Ureter (tissue), 1 donor: ENCODE measurements at regions not wholly inside any gene's neighbourhood (a gene's known extent, or its start where the extent isn't known, plus 50 kb on each side); places are given as distances from the start of the nearest gene placed in this dataset.
A peak's percentile ranks its signal among the peaks of the same experiment; 100 is the strongest.
"Not testable (repeated sequence)": the region's sequence is repeated elsewhere in the genome, so short reads cannot be mapped to it uniquely, and the experiment has no call there.

Experiments
- DNase-seq: peaks from one replicate; pipeline ENCODE4 v3.0.0-alpha.2; 2020; ENCODE audit warnings: low spot score
- donor health status: DM: yes; HTN: yes; CAD: no.

DNA sequence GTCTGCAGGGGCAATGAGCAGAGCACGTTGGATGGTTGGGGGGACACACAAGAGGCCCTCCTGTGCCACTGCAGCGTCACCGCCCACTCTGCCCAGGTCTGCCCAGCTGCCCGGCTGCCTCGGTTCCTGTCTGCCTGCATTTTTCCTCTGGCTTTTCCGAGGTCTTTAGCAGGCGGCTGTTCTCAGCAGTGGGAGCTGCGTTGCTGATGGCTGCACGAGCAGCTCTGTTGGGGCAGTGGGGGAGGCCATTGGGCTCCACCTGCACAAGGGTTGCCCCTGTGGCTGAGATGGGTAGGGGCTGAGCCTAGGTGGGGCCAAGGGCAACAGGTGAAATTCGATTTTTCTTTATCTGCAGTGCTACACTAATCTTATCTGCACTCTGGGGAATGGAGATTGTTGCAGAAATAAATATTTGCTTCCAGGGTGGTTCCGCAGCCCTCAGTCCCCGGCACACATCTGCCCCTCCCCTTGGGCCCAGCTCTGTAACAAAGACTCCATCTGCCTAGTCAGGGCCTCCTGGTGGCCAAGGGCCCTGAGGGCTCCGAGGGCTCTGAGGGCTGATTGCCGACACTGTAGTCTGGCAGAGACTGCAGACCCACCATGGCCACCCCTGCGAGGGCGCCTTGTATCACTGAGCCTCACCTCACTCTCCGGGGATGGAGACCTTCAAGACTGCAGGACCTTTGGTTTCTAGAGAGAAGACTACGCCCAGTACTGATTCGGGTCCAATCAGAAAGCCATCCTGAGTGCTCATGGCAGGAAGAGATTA is 141.7 kb upstream of the SHH start:
- DNase-seq: peak; percentile 50

DNA sequence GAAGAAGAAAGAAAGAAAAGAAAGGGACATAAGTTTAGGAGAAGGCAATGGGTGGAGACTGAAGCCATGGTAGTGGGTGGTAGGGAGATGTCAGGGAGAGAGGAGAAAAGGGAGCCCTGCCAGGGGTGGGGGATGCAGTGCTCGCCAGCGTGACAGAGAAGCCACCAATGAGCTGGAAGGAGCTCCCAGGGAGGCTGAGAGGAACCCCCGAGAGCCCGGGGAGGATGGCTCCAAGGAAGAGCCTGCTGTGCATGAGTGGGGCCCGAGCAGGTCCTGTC is 141.2 kb upstream of the SHH start:
- no peak for DNase-seq

DNA sequence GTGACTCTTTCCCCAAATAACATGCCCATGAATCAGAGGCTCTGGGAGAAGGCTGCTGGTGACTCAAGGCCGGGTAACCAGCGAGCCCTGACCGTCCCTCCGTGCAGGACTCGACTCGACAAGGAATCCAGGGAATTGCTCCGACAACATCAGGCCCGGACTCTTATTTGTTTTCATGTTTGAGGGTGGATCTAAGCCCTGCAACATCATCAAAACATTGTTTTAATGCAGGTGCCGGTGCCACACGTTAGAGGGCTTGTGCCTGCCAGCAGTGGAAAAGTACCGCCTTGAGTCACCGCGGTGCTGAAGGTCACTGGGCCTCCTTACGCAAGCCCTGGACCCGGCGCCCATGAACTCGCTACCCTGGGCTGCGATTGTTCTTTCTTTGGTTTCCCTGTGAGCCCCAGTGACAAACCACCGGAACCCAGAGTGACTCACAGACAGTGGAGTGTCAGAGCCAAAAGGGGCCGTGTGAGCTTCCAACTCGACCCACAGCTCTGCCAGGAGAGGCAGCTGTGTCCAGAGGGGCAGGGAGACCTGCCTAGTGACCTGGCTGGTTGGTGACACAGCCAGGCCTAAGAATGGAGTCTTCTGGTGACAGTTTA is 139.4 kb upstream of the SHH start:
- DNase-seq: peak; percentile 87

DNA sequence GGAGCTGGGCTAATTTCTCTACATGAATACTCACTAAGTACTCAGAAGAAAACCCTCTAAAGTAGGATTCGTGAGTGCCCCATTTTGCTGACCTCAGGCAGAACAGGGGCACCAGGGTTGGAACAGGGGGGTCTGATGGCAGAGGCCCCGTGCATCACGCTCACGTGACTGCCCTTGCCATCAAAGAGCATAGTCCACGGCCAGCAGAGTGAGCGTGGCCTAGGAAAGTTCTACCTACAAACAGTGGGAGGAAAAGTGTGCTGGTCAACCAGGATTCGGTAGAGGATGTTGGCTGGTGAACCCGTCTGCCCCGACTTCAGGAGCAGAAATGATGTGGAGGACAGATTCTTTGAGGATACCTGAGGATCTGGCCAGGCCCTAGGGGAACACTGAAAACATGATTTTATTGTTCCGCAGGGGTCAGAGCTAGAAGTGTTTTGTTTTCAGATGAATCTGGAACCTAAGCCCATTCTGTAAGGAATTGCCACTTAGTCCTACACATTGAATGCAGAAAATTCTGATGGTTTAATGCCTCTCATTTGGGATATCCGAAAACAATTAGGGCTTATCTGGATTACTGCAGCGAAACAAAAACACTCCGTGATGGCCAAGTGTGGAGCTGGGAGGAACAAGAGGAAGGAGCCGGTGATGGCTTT is 138.8 kb upstream of the SHH start:
- peak; percentile 27 for DNase-seq

DNA sequence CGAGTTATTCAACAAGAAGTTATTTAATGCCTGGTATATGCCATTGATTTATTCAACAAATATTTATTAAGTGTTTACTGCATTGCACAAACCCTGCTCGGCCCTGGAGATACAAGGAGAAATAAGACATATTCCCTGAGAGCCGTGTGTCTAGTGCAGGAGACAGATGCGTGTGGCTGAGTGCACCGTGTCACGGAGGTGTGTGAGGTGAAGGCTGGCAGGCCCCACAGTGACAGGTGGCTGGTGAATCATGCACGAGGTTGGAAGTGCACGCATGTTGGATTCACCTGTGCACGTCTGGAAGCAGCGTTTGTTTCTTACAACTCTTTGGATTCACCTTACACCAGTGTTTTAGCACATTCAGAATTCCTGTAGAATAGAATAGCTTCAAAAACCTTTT is 136.6 kb upstream of the SHH start:
- peak; percentile 29 for DNase-seq

DNA sequence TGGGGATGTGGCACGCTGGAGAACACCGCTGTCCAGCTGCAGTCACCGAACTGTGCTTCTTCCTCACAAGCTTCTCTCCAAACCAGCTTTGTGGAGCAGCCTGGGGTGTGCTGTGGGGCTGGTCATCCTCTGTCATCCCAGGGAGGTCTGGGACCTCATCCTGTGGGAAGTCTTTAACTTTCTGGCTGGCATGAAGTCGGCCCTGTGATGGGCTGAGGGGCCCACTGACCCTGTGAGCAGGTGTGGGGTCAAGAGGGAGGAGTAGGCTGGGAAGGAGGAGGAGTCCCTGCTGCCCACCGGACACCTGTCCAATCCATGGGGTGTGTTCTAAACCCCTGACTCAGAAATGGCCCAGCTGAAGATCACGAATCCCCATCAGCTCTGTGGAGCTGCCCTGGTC is 136.2 kb upstream of the SHH start:
- peak; percentile 35 for DNase-seq

DNA sequence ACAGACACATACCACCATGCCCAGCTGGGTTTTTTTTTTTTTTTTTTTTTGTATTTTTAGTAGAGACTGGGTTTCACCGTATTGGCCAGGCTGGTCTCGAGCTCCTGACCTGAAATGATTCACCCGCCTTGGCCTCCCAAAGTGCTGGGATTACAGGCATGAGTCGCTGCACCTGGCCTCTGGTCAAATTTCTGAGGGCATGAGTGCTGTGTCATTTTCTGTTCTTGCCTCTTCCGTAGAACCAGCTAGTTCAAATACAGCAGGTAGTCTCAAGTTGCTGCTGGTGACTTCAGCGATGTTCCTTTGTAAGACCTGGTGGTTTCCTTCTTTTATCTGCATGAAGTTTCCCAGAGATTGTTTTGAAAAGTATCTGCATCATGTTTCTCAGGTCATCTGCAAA is 134.8 kb upstream of the SHH start:
- DNase-seq: peak; percentile 29

DNA sequence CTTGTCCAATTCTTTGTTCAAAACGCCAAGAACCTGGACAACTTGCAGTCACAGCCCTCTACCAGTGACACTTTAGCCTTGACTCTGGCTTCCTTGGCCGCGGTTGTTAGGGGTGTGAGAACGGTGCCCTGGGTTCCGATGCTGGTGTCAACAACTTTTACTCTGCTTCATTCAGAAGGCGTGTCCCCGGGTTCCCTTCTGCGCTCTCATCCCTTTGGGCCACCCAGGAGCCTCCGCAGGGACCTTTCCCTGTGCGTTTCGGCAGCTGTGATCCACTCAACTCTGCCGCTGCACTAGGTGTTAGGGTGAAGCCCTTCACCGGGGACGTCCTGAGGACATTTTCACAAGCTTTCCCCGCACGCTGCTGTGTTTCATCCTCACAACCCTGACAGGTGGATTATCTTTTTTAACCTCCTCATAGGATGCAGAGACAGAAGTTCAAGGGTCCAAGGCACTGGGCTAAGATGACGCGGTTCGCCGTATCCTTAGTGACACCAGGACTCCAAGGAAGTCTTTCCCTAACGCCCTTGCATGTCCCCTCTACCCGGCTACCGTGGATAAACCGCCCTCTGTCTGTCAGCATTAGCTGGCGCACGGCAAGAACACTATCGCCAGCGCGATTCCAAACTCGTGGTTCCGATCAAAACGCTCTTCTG is 133.5 kb upstream of the SHH start:
- peak; percentile 30 for DNase-seq

DNA sequence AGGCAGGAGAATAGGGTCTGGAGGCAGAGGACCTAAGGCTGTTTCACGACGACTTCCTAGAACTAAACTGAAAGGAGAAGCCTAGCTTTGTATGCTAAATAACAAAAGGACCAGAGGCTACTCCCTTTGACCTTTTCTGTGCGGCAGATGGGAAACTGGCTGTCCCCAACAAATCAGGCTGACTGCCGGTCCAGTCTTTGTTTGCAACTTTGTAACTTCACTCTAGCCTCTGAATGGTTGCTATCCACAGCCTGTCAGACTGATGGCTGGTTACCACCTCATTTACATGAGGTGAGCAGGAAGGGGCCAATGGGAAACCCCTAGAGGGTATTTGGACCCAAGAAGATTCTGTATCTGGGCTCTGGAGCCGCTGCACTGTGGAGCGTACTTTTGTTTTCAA is 132.6 kb upstream of the SHH start:
- peak; percentile 29 for DNase-seq

DNA sequence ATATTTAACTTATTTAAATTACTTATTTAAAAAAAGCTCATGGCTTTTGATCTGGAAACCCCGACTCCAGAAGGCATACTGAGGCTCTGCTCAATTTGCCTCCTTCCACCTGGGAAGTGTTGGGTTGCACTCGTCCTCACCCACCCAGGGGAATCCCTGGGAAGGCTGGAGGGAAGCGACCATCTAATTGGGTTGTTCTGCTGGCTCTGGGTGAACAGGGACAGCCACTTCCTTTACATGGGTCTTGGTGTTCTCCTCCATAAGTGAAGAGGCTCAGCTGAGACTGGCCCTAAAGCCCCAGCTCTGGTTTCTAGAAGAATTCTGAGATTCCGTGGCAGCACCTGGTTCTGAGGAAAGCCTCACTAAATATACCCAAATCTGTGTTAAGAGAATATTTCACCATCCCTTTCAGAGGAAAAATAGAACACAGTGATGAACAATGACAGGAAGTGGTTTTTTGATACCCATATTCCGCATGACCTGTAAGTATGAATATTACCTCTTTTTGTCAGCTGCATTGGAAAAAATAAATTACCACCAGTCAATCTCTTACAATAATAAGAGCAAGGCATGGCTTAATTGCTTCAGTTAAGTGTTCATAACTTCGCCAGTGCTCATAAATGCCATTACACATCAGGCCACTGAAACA is 131.1 kb upstream of the SHH start:
- DNase-seq: peak; percentile 14

DNA sequence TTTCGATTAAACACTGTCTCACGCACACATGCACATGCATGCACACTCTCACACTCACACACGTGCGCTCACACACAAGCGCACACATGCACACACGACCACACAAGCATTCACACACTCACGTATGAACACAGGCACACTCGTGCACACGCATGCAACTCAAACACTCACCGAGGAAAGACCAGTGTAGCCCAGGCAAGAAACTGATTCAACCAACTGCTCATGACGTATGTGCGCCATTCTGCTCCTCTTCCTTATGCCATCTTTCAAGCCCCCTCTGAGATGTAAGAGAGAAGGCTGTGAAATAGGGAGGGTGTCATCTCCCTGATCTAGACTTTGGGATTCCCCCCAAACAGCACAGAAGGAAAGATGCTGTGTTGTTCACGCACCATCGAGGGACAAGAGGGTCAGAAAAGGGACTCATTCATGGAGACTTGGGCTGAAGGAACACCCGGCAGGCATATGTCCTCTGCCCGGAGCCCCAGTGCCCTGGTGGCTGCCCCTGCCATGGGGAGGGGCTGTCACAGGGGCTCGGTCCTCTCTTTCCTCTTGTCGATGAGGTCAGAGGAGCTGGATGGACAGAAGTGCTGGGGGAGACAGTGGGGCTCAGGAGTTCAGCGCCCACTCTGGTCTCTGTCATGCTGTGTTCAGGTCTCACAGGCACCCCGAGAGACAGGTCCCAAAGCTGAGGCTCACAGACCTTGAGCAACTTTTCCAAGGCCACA is 130.1 kb upstream of the SHH start:
- peak; percentile 34 for DNase-seq

DNA sequence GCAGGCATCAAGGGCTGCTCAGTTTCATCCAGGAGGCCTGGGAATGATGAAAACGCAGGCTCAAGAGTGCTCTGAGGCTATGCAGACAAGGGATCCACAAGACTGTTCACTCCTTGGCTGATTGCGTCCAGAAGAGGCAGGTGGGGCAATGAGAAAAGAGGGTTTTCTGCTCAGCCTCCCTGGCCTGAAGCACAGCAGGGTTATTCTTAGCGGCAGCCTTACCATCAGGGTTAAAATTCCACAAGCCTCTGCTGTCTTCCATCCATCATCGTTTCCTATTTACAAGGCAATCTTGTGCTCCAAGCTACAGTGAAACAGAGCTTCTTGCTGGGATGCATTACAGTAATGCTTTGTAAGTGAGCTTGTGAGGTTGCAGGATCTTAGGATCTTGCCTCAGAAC is 129.4 kb upstream of the SHH start:
- DNase-seq: peak; percentile 22

DNA sequence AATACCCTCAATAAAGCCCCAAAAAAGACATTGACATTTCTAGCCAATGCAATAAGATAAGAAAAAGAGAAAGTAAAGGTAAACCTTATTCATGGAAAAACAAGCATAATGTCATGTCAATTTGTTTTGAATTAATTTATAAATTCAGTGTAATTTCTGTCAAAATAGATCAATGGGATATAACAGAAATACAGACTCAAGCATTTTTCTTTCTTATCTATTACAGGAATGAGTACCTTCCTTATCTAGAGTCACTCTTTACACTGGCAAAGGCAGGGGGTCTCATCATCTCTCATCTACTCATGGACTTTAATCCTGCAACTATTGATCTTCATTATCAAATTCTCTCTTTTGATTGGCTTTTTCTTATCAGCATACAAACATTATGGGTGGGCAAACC is 127.1 kb upstream of the SHH start:
- no peak for DNase-seq

DNA sequence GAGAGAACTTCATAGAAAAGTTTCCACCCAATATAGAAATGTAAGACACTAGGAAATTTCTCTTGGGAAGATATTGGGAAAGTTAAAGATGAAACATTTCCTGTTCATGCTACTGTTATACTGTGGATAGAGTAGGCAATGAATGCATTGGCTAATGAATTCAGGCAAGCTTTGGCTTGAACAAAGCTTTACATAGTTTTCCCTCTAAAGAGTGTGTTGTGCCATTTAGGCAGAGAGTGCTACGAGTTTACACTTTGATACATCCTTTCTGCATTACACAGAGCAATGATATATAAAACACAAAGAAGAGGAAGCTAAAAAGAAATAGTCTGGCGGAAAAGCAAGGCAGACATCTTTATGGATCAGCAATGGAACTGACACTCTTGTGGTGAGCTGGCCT is 125.9 kb upstream of the SHH start:
- DNase-seq: no peak

DNA sequence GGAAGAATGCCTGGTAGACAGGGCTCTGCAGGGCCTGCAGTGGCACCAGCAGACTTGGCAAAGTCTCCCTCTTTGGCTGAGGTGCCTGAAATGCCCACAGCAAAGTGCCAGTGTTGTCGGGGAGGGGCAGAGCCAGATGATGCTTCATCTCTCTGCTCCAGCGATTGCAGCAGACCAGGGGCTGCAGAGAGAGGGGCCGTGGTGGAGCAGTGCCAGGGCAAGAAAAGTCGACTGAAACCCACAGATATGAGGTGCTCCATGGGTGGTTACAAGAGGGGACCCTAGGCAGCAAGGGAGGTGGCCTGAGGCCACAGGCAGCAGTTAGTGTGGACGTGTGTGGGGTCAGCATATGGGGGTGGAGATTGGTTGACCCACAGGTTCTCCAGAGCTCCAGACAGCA is 123.5 kb upstream of the SHH start:
- peak; percentile 17 for DNase-seq

DNA sequence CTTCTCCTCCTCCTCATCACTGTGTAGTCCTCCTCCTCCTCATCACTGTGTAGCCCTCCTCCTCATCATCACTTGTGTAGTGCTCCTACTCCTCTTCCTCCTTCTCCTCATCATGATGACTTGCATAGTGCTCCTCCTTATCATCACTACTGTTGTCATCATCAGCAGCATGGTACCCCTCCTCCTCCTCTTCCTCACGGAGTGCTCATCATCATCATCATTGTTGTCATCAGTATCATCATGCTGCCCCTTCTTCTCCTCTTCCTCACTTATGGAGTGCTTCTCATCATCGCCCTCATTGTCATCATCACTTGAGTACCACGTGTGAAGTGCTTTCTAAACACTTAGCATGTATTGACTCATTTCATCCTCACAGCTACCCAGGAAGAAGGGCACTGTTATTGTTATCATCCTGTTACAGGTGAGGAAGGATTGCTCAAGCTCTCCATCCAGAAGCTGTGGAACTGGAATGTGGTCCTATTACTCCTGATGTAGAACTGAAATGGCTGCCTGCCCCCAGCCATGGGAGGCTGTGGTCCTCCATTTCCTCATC is 122.8 kb upstream of the SHH start:
- no peak for DNase-seq

DNA sequence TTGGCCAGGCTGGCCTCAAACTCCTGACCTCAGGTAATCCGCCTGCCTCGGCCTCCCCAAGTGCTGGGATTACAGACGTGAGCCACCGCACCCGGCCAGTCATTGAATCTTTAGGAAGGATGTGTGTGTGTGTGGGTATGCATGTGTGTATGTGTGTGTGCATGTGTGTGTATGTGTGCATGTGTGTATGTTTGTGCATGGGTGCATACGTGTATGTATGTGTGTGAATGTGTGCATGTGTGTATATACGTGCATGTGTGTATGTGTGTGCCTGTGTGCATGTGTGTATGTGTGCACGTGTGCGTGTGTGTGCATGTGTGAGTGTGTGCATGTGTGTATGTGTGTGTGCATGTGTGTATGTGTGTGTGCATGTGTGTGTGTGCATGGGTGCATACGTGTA is 120.1 kb upstream of the SHH start:
- DNase-seq: not testable (repeated sequence)

DNA sequence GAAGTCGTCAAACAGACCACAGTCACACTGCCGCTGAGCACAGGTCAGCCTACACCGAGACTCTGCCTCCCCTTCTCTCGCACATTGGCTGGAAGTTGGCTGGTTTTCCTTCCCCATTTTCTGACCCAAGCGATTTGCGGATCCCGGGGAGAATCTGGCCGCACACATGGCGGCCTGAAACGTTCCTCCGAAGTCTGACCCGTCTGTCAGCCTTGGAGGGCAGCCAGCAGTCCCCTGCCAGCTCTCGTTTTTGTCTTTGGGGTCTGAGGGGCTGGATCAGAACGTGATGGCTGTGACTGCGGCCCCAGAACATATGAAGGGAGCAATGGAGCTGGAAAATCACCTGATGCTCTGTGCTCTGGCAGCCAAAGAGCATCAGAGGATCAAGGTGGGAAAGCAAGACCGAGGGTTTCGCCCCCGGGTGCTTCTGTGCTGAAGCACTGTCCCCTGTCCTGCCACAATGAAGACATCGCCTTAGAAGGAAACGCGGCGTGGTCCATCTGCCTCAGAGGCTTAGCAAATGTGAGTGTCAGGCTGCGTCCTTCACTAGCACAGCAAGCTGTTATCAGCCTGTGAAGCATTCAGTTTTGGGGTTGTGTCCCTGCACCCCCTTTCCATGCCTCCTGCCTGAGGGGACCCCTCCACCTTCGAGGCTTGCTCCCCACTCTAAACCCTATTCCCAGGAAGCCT is 119.3 kb upstream of the SHH start:
- DNase-seq: no peak

DNA sequence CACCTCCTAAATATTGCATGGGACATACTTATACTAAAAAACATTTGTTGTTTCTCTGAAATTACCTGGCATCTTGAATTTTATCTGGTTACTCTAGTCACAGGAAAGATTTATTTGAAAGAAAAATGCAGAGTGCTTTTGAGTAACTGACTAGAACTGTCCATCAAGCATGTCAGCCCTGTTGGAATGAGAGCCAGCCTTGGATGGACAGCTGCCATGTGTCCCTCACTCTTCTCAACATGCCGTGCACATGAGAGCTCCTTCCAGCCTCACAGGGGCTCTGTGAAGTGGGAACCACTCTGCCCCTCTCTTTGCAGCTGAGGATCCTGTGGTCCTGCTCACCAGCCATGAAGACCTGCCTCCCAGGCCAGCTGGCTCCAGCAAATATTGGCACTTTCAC is 118.3 kb upstream of the SHH start:
- no peak for DNase-seq

DNA sequence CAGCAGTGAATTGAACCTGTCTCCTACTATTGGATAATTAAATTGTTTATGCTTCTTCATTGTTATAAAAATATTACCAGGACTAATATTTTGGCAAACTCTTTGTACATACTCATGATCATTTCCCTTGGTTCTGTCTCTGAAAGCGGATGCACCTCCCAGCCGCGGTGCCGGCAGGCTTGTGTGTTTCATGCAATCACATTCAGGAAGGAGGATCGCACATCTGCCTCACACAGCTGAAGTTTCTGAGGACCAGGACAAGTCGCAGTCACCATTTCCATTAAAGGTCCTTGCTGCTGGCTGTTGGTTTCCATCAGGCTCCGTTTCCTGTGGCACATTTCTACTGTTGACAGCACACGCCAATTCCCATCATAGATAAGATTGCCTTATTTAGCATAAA is 117.8 kb upstream of the SHH start:
- DNase-seq: no peak

DNA sequence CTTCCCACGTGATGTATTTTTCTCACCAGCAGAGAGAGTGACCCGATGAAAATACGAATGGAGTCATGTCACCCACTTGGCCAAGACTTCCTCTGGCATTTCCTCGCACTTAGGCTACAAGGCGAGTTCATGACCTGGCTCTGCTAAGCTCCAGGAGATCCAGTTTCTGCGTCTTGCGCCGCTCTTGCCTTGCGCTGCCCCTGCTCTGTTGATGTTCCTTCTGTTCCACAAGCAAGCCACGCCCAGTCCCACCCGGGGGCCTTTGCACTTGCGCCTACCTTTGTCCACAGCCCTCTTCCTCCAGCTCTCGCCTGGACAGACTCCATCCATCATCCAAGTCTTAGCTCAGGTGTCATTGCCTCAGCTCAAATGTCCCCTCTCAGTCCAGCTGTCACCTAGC is 116.3 kb upstream of the SHH start:
- DNase-seq: no peak
